HCT116 (cell line): ENCODE measurements at regions not wholly inside any gene's neighbourhood (a gene's known extent, or its start where the extent isn't known, plus 50 kb on each side); places are given as distances from the start of the nearest gene placed in this dataset.

Experiments
- ATAC-seq: fragments of 200-7000 bp; cut with Tn5 transposase; 2 replicates; pipeline ENCODE4 v1.9.1; 2020; ENCODE audit warnings: mild to moderate bottlenecking, moderate library complexity
- BruUV-seq: library from RNA; stranded (reverse); fragments of 400-500 nt; replicated peaks from 2 replicates; lab custom pipeline; 2021; lab: Mats Ljungman, UMichigan
- CTCF ChIA-PET: fragments of 300-600 bp; sonication (Branson Sonifier 250); formaldehyde crosslinking; loops from one replicate; lab custom pipeline; 2021; ENCODE audit warnings: antibody characterized with exemption; lab: Charles Lee
- POLR2A ChIA-PET: fragments of 300-600, 350-600 bp; sonication (Branson Sonifier 250); formaldehyde crosslinking; loops from one replicate; lab custom pipeline; 2021; ENCODE audit warnings: antibody characterized with exemption; lab: Charles Lee
- RAD21 ChIA-PET, 2 experiments: fragments of 300-600 bp; sonication (Branson Sonifier 250); formaldehyde crosslinking; loops; one replicate each; lab custom pipeline; 2023; ENCODE audit warnings: low total read pairs in 2 of 2; ENCODE audit not compliant: uncharacterized antibody in 2 of 2, unreplicated experiment in 2 of 2, low non-redundant PET in 1 of 2; lab: Charles Lee
- DNase-seq: peaks from one replicate; pipeline ENCODE4 v3.0.0-alpha.2; 2010; ENCODE audit warnings: low read depth, low spot score
- H2AFZ ChIP-seq: fragments of 200-600 bp; shearing (Covaris generic), sonication (generic); 2 replicates; pipeline ENCODE4 v1.6.1; 2017; ENCODE audit warnings: low read depth, mixed run types, mixed read lengths, antibody characterized with exemption, low read length; ENCODE audit not compliant: poor library complexity, severe bottlenecking
- H3K27ac ChIP-seq: 2 replicates; pipeline ENCODE4 v1.5.1; 2012; ENCODE audit warnings: low read depth, low read length
- H3K27me3 ChIP-seq: fragments of 200-600 bp; sonication (generic); 2 replicates; pipeline ENCODE4 v1.6.1; 2016; ENCODE audit warnings: mixed run types, low read length, mixed read lengths; ENCODE audit not compliant: insufficient read depth
- H3K36me3 ChIP-seq, 2 experiments: fragments of 200-500 bp in 1 of 2; fragments of 200-600 bp in 1 of 2; sonication (Bioruptor generic) in 1 of 2; sonication (generic) in 1 of 2; 2 replicates each; pipeline versions ENCODE4 v1.5.1 to v1.6.1; 2014 to 2016; ENCODE audit warnings: low read length in 2 of 2, inconsistent platforms in 1 of 2, mixed read lengths in 1 of 2, mixed run types in 1 of 2; ENCODE audit not compliant: insufficient read depth in 2 of 2, control insufficient read depth in 1 of 2
- H3K4me1 ChIP-seq, 2 experiments: fragments of 200-600 bp in 1 of 2; sonication (generic) in 1 of 2; 2 replicates each; pipeline versions ENCODE4 v1.5.1 to v1.6.1; 2012 to 2017; ENCODE audit warnings: low read length in 2 of 2, inconsistent platforms in 1 of 2, mild to moderate bottlenecking in 1 of 2, mixed read lengths in 1 of 2, mixed run types in 1 of 2, moderate library complexity in 1 of 2; ENCODE audit not compliant: insufficient read depth in 2 of 2, control insufficient read depth in 1 of 2
- H3K4me2 ChIP-seq: fragments of 200-600 bp; sonication (generic); 2 replicates; pipeline ENCODE4 v1.6.1; 2017; ENCODE audit warnings: mixed run types, low read length, mixed read lengths
- H3K4me3 ChIP-seq, 2 experiments: fragments of 200-600 bp in 1 of 2; sonication (generic) in 1 of 2; replicated peaks in 1 of 2; 2 replicates each; pipeline ENCODE4 v1.5.1; 2011 to 2016; ENCODE audit warnings: low read length in 2 of 2, control low read depth in 1 of 2, low read depth in 1 of 2, mild to moderate bottlenecking in 1 of 2, mixed read lengths in 1 of 2, mixed run types in 1 of 2
- H3K79me2 ChIP-seq: fragments of 200-600 bp; sonication (generic); 2 replicates; pipeline ENCODE4 v1.6.1; 2017; ENCODE audit warnings: mild to moderate bottlenecking, mixed run types, low read length, moderate library complexity, mixed read lengths; ENCODE audit not compliant: insufficient read depth
- H3K9ac ChIP-seq: fragments of 200-600 bp; sonication (generic); 2 replicates; pipeline ENCODE4 v1.6.1; 2016; ENCODE audit warnings: low read length, mixed read lengths
- H3K9me2 ChIP-seq: fragments of 200-600 bp; sonication (generic), shearing (Covaris generic); 2 replicates; pipeline ENCODE4 v1.6.1; 2017; ENCODE audit warnings: mixed run types, mild to moderate bottlenecking, moderate library complexity; ENCODE audit not compliant: insufficient read depth
- H3K9me3 ChIP-seq, 2 experiments: fragments of 200-500 bp in 1 of 2; fragments of 200-600 bp in 1 of 2; sonication (Bioruptor generic) in 1 of 2; sonication (generic) in 1 of 2; 2 replicates each; pipeline ENCODE4 v1.6.1; 2014 to 2017; ENCODE audit warnings: low read length in 2 of 2, mixed read lengths in 2 of 2, inconsistent platforms in 1 of 2, low read depth in 1 of 2, mild to moderate bottlenecking in 1 of 2, mixed run types in 1 of 2, moderate library complexity in 1 of 2; ENCODE audit not compliant: control insufficient read depth in 1 of 2, insufficient read depth in 1 of 2
- H4K20me1 ChIP-seq: fragments of 200-600 bp; sonication (generic), shearing (Covaris generic); 2 replicates; pipeline ENCODE4 v1.6.1; 2017; ENCODE audit warnings: mixed run types, mild to moderate bottlenecking, moderate library complexity; ENCODE audit not compliant: insufficient read depth
- CEBPB ChIP-seq: IDR thresholded peaks from 2 replicates; pipeline ENCODE4 v1.6.1; 2012; ENCODE audit warnings: low read depth
- EGR1 ChIP-seq: IDR thresholded peaks from 2 replicates; pipeline ENCODE4 v1.6.1; 2012; ENCODE audit warnings: low read depth
- FOSL1 ChIP-seq: IDR thresholded peaks from 2 replicates; pipeline ENCODE4 v1.6.1; 2012; ENCODE audit warnings: low read depth
- JUND ChIP-seq: IDR thresholded peaks from 2 replicates; pipeline ENCODE4 v1.6.1; 2012
- MAX ChIP-seq: IDR thresholded peaks from 2 replicates; pipeline ENCODE4 v1.6.1; 2012
- POLR2A ChIP-seq: IDR thresholded peaks from 2 replicates; pipeline ENCODE4 v1.7.0; 2011; ENCODE audit warnings: borderline replicate concordance; ENCODE audit not compliant: insufficient read depth, insufficient read length; ENCODE audit errors: extremely low read depth
- POLR2AphosphoS5 ChIP-seq: IDR thresholded peaks from 2 replicates; pipeline ENCODE4 v1.6.1; 2011; ENCODE audit warnings: mild to moderate bottlenecking, low read depth, low read length, moderate library complexity
- RAD21 ChIP-seq: IDR thresholded peaks from 2 replicates; pipeline ENCODE4 v1.6.1; 2012; ENCODE audit warnings: low read depth, mild to moderate bottlenecking
- REST ChIP-seq: IDR thresholded peaks from 2 replicates; pipeline ENCODE4 v1.6.1; 2012; ENCODE audit warnings: low read depth
- SP1 ChIP-seq: IDR thresholded peaks from 2 replicates; pipeline ENCODE4 v1.6.1; 2012; ENCODE audit warnings: low read depth
- ZBTB33 ChIP-seq: IDR thresholded peaks from 2 replicates; pipeline ENCODE4 v1.6.1; 2011; ENCODE audit warnings: mild to moderate bottlenecking, low read length, moderate library complexity; ENCODE audit not compliant: insufficient replicate concordance; ENCODE audit errors: extremely low read depth
- intact Hi-C: fragments of 100-400 bp; cut with micrococcal nuclease; formaldehyde crosslinking; loops from 2 replicates; pipeline ENCODE4 v1.10.0; 2022
- TF ChIP-seq, protein P1 (sequence below), 3 experiments: fragments of 200-600 bp in 1 of 3; sonication (generic) in 1 of 3; IDR thresholded peaks in 2 of 3; conservative IDR thresholded peaks in 1 of 3; 2 replicates each; pipeline ENCODE4 v1.5.1; 2012 to 2017; ENCODE audit warnings: low read depth in 2 of 3, low read length in 2 of 3, antibody characterized with exemption in 1 of 3, borderline replicate concordance in 1 of 3, control low read depth in 1 of 3, mild to moderate bottlenecking in 1 of 3, mixed read lengths in 1 of 3, mixed run types in 1 of 3, moderate library complexity in 1 of 3; ENCODE audit not compliant: insufficient read depth in 1 of 3

DNA sequence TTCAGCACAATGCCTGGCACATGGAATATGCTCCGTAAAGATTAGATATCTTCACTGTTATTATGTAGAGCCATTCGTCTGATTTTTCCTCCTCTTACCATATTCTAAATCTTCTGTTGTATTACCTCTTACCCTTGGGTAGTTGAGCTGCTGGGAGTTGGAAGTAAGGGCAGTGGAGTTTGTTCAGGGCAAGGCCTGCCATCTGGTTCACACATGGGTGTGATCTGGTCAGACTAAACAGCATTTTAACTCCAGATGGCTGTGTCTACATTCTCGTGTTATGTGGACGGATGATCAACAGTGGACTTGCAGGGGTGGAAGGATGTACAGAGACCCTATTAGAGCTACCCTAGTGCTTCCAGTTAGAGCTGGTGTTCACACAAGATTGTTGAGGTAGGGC is 164.9 kb downstream of the ZIC5 start (continued):
- TF ChIP-seq ZBTB33 (no peak), FOSL1 (no peak), JUND (no peak), RAD21 (no peak), MAX (no peak), POLR2A (no peak)

DNA sequence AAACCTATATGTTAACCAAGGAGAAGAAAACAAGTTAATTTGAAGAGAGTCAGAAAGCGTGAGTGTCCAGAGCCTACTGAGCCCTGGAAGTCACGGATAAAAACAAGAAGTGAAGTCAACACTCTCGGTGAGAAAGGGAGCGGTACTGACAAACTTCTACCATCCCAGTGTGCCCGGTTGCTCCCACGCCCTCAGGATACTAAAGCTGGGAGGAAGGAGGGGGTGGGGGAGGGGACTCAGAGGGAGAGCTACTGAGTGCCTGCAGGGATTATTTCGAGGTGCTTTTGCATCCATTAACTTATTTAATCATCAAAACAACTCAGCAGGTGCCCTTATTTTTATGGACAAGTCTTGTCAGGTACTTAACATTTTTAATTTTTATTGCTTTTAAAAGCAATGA is 166.2 kb downstream of the ZIC5 start:
- RAD21 ChIA-PET = no interaction called here
- ATAC-seq = no peak
- Histone ChIP-seq H2AFZ (no peak overlapping the region), H3K9me3 (no peaks in the 10 kb centered on the region), H3K27me3 (no peaks in the 10 kb centered on the region)
- POLR2A ChIA-PET = no interaction called here
- TF ChIP-seq REST = no peak
- TF ChIP-seq EGR1 = no peak
- TF ChIP-seq SP1 = no peak
- no peak for TF ChIP-seq POLR2AphosphoS5
- TF ChIP-seq RAD21 = no peak
- no peak for TF ChIP-seq ZBTB33
- TF ChIP-seq CEBPB = no peak
- TF ChIP-seq, protein P1, sequence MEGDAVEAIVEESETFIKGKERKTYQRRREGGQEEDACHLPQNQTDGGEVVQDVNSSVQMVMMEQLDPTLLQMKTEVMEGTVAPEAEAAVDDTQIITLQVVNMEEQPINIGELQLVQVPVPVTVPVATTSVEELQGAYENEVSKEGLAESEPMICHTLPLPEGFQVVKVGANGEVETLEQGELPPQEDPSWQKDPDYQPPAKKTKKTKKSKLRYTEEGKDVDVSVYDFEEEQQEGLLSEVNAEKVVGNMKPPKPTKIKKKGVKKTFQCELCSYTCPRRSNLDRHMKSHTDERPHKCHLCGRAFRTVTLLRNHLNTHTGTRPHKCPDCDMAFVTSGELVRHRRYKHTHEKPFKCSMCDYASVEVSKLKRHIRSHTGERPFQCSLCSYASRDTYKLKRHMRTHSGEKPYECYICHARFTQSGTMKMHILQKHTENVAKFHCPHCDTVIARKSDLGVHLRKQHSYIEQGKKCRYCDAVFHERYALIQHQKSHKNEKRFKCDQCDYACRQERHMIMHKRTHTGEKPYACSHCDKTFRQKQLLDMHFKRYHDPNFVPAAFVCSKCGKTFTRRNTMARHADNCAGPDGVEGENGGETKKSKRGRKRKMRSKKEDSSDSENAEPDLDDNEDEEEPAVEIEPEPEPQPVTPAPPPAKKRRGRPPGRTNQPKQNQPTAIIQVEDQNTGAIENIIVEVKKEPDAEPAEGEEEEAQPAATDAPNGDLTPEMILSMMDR (IDR thresholded peaks at IDR 0.05 in 2 of 3, conservative IDR thresholded peaks at IDR 0.05 in 1 of 3; ENCODE audit: borderline replicate concordance in 1 of 3, insufficient read depth in 1 of 3, low read depth in 2 of 3, low read length in 2 of 3) = no peak
- TF ChIP-seq, all 23 proteins: peak for 0
- Histone ChIP-seq H3K79me2 (no peaks in the 10 kb centered on the region), H3K9ac (no peak overlapping the region), H3K4me1 (no peaks in the 10 kb centered on the region), H3K4me3 (no peak overlapping the region), H3K9me2 (no peaks in the 10 kb centered on the region), H3K36me3 (no peaks in the 10 kb centered on the region), H3K4me2 (no peak overlapping the region), H4K20me1 (no peaks in the 10 kb centered on the region), H3K27ac (no peak overlapping the region)
- DNase-seq = no peak
- intact Hi-C loops = no loop called here
- CTCF ChIA-PET = no interaction called here
- BruUV-seq = no TSS peak
